HG02943 (cell line): ENCODE measurements at regions not wholly inside any gene's neighbourhood (a gene's known extent, or its start where the extent isn't known, plus 50 kb on each side); places are given as distances from the start of the nearest gene placed in this dataset.

Source experiments
- ATAC-seq: cut with Tn5 transposase; IDR thresholded peaks from one replicate; pipeline ENCODE4 v1.9.1; 2021; ENCODE audit warnings: mild to moderate bottlenecking, low read depth, moderate library complexity; ENCODE audit not compliant: unreplicated experiment

- ATAC-seq: no peak
Measured at GRCh38 chr10:124267231-124267885, 151.4 kb downstream of the OAT start.

- ATAC-seq: no peak
Measured at GRCh38 chr10:124266468-124267230, 152.1 kb downstream of the OAT start.

GRCh38 chr10:124265776-124266467 is 152.8 kb downstream of the OAT start:
- ATAC-seq: no peak

- no peak for ATAC-seq
Measured at GRCh38 chr10:124265391-124265745, 153.4 kb downstream of the OAT start.

GRCh38 chr10:124264711-124265390 is 153.9 kb downstream of the OAT start:
- no peak for ATAC-seq

- no peak for ATAC-seq
Measured at GRCh38 chr10:124264271-124264670, 154.5 kb downstream of the OAT start.

GRCh38 chr10:124263726-124264125 is 155.0 kb downstream of the OAT start:
- no peak for ATAC-seq

GRCh38 chr10:124262971-124263370 is 155.8 kb downstream of the OAT start:
- no peak for ATAC-seq

GRCh38 chr10:124262234-124262865 is 156.4 kb downstream of the OAT start:
- no peak for ATAC-seq

- ATAC-seq: no peak
Measured at GRCh38 chr10:124259139-124259825, 159.4 kb downstream of the OAT start.

- ATAC-seq: no peak
Measured at GRCh38 chr10:124257781-124258180, 160.9 kb downstream of the OAT start.

GRCh38 chr10:124256151-124256550 is 162.6 kb downstream of the OAT start:
- ATAC-seq: no peak

GRCh38 chr10:124255556-124255955 is 162.2 kb upstream of the CHST15 start:
- no peak for ATAC-seq

GRCh38 chr10:124254490-124254889 is 161.1 kb upstream of the CHST15 start:
- no peak for ATAC-seq

- ATAC-seq: no peak
Measured at GRCh38 chr10:124253006-124253405, 159.6 kb upstream of the CHST15 start.

- ATAC-seq: no peak
Measured at GRCh38 chr10:124252097-124252715, 158.8 kb upstream of the CHST15 start.

GRCh38 chr10:124251317-124252065 is 158.1 kb upstream of the CHST15 start:
- no peak for ATAC-seq

- no peak for ATAC-seq
Measured at GRCh38 chr10:124250506-124250905, 157.1 kb upstream of the CHST15 start.
